ENCODE measurements at regions not wholly inside any gene's neighbourhood (a gene's known extent, or its start where the extent isn't known, plus 50 kb on each side); places are given as distances from the start of the nearest gene placed in this dataset.
A peak's percentile ranks its signal among the peaks of the same experiment; 100 is the strongest.

DNA sequence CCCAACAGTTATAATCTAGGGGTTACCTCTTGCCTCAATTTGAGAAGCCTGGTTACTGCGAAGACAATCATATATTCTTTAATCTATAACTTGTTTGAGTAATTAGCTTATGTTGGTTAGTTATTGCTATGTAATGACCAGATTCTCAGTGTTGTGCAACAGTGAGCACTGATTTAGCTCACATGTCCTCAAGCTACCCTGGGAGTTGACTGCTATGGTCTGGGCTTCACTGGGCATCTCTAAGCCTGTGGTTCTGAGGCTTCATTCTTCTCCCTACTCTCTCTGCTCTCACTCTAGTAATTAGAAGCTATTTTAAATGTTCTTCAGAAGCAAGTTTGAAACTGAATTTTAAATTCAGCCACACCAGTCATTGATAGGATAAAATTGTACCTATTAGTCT, 371.8 kb downstream of the PBX1 start:
- H3K4me1 ChIP-seq, result no peaks in the 10 kb centered on the region
- H3K4me3 ChIP-seq (ENCODE audit: low read depth, low read length), result no peak overlapping the region
- TF ChIP-seq CTCF (IDR thresholded peaks at IDR 0.05), result no peak
- no peak overlapping the region for H3K9ac ChIP-seq
- no peak overlapping the region for H3K27ac ChIP-seq
- no peaks in the 10 kb centered on the region for H3K79me2 ChIP-seq
- no peaks in the 10 kb centered on the region for H3K36me3 ChIP-seq (ENCODE audit: control insufficient read depth, insufficient read depth, low read length)
- no peaks in the 10 kb centered on the region for H3K9me3 ChIP-seq (ENCODE audit: control insufficient read depth, low read length)
- H3K27me3 ChIP-seq (ENCODE audit: control insufficient read depth, insufficient read depth, low read length), result no peaks in the 10 kb centered on the region
- H2AFZ ChIP-seq, result no peak overlapping the region
- no peak overlapping the region for H3K4me2 ChIP-seq (ENCODE audit: low read length)

DNA sequence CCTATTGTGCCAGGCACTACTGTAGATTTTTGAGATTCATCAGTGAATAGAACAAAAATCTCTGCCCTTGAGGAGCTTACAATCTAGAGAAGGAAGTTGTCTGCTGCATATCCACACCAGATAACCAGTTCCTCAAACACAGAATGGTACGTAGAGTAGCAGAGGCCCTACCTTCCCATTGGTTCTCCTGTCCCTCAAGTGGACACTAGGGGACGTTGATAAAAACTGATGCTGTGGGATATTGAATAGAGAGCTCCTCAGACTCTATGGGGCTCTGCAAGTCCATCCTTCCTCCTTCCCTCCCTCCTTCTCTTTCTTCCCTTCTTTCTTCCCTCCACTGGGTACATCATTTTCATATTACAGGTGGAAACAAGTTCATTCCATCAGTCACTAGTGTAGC, 371.3 kb downstream of the PBX1 start:
- Histone ChIP-seq H3K4me1 (no peaks in the 10 kb centered on the region), H3K9me3 (ENCODE audit: control insufficient read depth, low read length) (no peaks in the 10 kb centered on the region), H3K36me3 (ENCODE audit: control insufficient read depth, insufficient read depth, low read length) (no peaks in the 10 kb centered on the region), H3K27ac (no peak overlapping the region), H3K27me3 (ENCODE audit: control insufficient read depth, insufficient read depth, low read length) (no peaks in the 10 kb centered on the region), H3K4me3 (ENCODE audit: low read depth, low read length) (no peak overlapping the region), H3K79me2 (no peaks in the 10 kb centered on the region), H3K9ac (no peak overlapping the region), H3K4me2 (ENCODE audit: low read length) (no peak overlapping the region), H2AFZ (no peak overlapping the region)
- TF ChIP-seq CTCF (IDR thresholded peaks at IDR 0.05), result no peak

DNA sequence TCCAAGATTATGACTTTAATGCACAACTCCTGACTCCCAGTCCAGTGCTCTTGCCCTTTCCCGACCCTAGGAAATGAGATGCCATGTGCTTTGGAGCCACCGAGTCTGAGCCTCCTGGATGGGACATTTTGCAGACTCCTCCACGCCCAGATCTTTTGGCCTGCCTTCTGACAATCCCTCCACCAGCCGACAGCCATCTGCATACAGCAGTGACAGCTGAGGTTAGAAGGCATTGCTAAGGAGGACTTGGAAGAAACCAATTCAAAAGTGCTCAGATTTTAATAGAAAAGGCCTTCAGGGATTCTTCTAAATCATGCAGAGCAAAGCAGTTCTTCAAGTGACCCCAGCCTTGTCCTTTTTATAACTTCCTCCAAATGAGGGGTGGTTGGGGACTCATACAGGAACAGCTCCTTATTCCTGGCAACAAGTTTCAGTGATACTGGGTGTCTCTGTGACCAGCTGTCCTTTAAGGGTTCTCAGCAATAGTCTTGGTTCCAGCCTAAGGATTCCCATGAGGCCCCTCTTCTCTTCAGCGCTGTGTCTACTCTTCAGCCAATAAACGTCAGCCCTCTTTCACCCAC, 369.3 kb downstream of the PBX1 start:
- no peak overlapping the region for H3K4me2 ChIP-seq (ENCODE audit: low read length)
- no peaks in the 10 kb centered on the region for H3K36me3 ChIP-seq (ENCODE audit: control insufficient read depth, insufficient read depth, low read length)
- no peak overlapping the region for H3K4me3 ChIP-seq (ENCODE audit: low read depth, low read length)
- no peak overlapping the region for H3K27ac ChIP-seq
- H3K4me1 ChIP-seq, result no peaks in the 10 kb centered on the region
- no peaks in the 10 kb centered on the region for H3K79me2 ChIP-seq
- no peaks in the 10 kb centered on the region for H3K27me3 ChIP-seq (ENCODE audit: control insufficient read depth, insufficient read depth, low read length)
- H3K9me3 ChIP-seq (ENCODE audit: control insufficient read depth, low read length), result no peaks in the 10 kb centered on the region
- H3K9ac ChIP-seq, result no peak overlapping the region
- H2AFZ ChIP-seq, result no peak overlapping the region
- TF ChIP-seq CTCF (IDR thresholded peaks at IDR 0.05), result no peak

- Histone ChIP-seq H3K9me3 (ENCODE audit: control insufficient read depth, low read length) (no peaks in the 10 kb centered on the region), H3K27me3 (ENCODE audit: control insufficient read depth, insufficient read depth, low read length) (no peaks in the 10 kb centered on the region), H3K4me3 (ENCODE audit: low read depth, low read length) (no peak overlapping the region), H3K9ac (no peak overlapping the region), H2AFZ (peak overlapping the region; percentile 51), H3K27ac (peak overlapping the region; percentile 53), H3K4me2 (ENCODE audit: low read length) (no peak overlapping the region), H3K79me2 (no peaks in the 10 kb centered on the region), H3K4me1 (no peaks in the 10 kb centered on the region), H3K36me3 (ENCODE audit: control insufficient read depth, insufficient read depth, low read length) (no peaks in the 10 kb centered on the region)
- no peak for TF ChIP-seq CTCF (IDR thresholded peaks at IDR 0.05)
Measured at GRCh38 chr1:164926107-164926506, 367.1 kb downstream of the PBX1 start.

GRCh38 chr1:164922585-164922984, 363.6 kb downstream of the PBX1 start:
- no peaks in the 10 kb centered on the region for H3K27me3 ChIP-seq (ENCODE audit: control insufficient read depth, insufficient read depth, low read length)
- TF ChIP-seq CTCF (IDR thresholded peaks at IDR 0.05), result no peak
- no peaks in the 10 kb centered on the region for H3K4me1 ChIP-seq
- H3K27ac ChIP-seq, result no peak overlapping the region
- H2AFZ ChIP-seq, result no peak overlapping the region
- H3K9ac ChIP-seq, result no peak overlapping the region
- no peaks in the 10 kb centered on the region for H3K9me3 ChIP-seq (ENCODE audit: control insufficient read depth, low read length)
- H3K4me3 ChIP-seq (ENCODE audit: low read depth, low read length), result no peak overlapping the region
- no peaks in the 10 kb centered on the region for H3K36me3 ChIP-seq (ENCODE audit: control insufficient read depth, insufficient read depth, low read length)
- H3K79me2 ChIP-seq, result no peaks in the 10 kb centered on the region
- H3K4me2 ChIP-seq (ENCODE audit: low read length), result no peak overlapping the region
